Mesenteric fat pad (tissue), 1 donor: ENCODE measurements at regions not wholly inside any gene's neighbourhood (a gene's known extent, or its start where the extent isn't known, plus 50 kb on each side); places are given as distances from the start of the nearest gene placed in this dataset.

Experiments used
- DNase-seq: peaks from one replicate; pipeline ENCODE4 v3.0.0-alpha.2; 2020; ENCODE audit warnings: low spot score
- donor health status: DM: yes; HTN: yes; CAD: no.

GRCh38 chr4:97142893-97143292 lies 1000.4 kb downstream of the STPG2 start:
- no peak for DNase-seq

- DNase-seq = no peak
Measured at GRCh38 chr4:97144199-97144598, 999.1 kb downstream of the STPG2 start.

- no peak for DNase-seq
Measured at GRCh38 chr4:97150966-97151365, 992.3 kb downstream of the STPG2 start.

GRCh38 chr4:97152149-97152548 lies 991.1 kb downstream of the STPG2 start:
- no peak for DNase-seq

GRCh38 chr4:97153042-97153441 lies 990.2 kb downstream of the STPG2 start:
- DNase-seq = no peak

- no peak for DNase-seq
Measured at GRCh38 chr4:97159625-97160024, 983.7 kb downstream of the STPG2 start.

GRCh38 chr4:97185233-97185632 lies 958.0 kb downstream of the STPG2 start:
- DNase-seq = no peak

- DNase-seq = no peak
Measured at GRCh38 chr4:97197106-97197505, 946.2 kb downstream of the STPG2 start.

GRCh38 chr4:97208749-97209148 lies 934.5 kb downstream of the STPG2 start:
- no peak for DNase-seq

GRCh38 chr4:97215409-97215941 lies 927.8 kb downstream of the STPG2 start:
- no peak for DNase-seq

- no peak for DNase-seq
Measured at GRCh38 chr4:97216046-97216445, 927.2 kb downstream of the STPG2 start.

GRCh38 chr4:97235521-97235920 lies 907.8 kb downstream of the STPG2 start:
- no peak for DNase-seq

- DNase-seq = no peak
Measured at GRCh38 chr4:97238956-97239666, 904.2 kb downstream of the STPG2 start.

GRCh38 chr4:97239667-97239997 lies 903.6 kb downstream of the STPG2 start:
- no peak for DNase-seq

- no peak for DNase-seq
Measured at GRCh38 chr4:97252615-97253154, 890.6 kb downstream of the STPG2 start.

GRCh38 chr4:97262769-97263168 lies 880.5 kb downstream of the STPG2 start:
- no peak for DNase-seq

- DNase-seq = no peak
Measured at GRCh38 chr4:97270051-97270450, 873.2 kb downstream of the STPG2 start.

GRCh38 chr4:97279391-97279790 lies 863.9 kb downstream of the STPG2 start:
- DNase-seq = no peak

GRCh38 chr4:97300561-97300960 lies 842.7 kb downstream of the STPG2 start:
- no peak for DNase-seq

- DNase-seq = no peak
Measured at GRCh38 chr4:97305351-97305750, 837.9 kb downstream of the STPG2 start.

- DNase-seq = no peak
Measured at GRCh38 chr4:97309121-97309520, 834.2 kb downstream of the STPG2 start.

- no peak for DNase-seq
Measured at GRCh38 chr4:97317201-97317600, 826.1 kb downstream of the STPG2 start.

GRCh38 chr4:97317671-97318070 lies 825.6 kb downstream of the STPG2 start:
- no peak for DNase-seq
